Stimulated activated CD4-positive, alpha-beta T cell treated with anti-CD3 and anti-CD28 coated beads, TNF-alpha, amount 100 ng/mL, for 4 hours (primary cell): ENCODE measurements at regions not wholly inside any gene's neighbourhood (a gene's known extent, or its start where the extent isn't known, plus 50 kb on each side); places are given as distances from the start of the nearest gene placed in this dataset.
"Not testable (repeated sequence)": the region's sequence is repeated elsewhere in the genome, so short reads cannot be mapped to it uniquely, and the experiment has no call there.

Experiments used
- DNase-seq, 3 experiments: peaks; one replicate each; pipeline ENCODE4 v3.0.0-alpha.2; 2020; ENCODE audit warnings: low read depth in 3 of 3

GRCh38 chr10:2891073-2891769 is 176.1 kb upstream of the PFKP start:
- DNase-seq, result no peak

- no peak for DNase-seq
Measured at GRCh38 chr10:2890093-2890492, 177.3 kb upstream of the PFKP start.

GRCh38 chr10:2888403-2889004 is 178.8 kb upstream of the PFKP start:
- DNase-seq, result no peak

GRCh38 chr10:2887391-2888070 is 179.8 kb upstream of the PFKP start:
- DNase-seq, result no peak

GRCh38 chr10:2886662-2887061 is 180.7 kb upstream of the PFKP start:
- DNase-seq, result no peak

GRCh38 chr10:2885288-2886278 is 181.8 kb upstream of the PFKP start:
- DNase-seq, result no peak

- DNase-seq, result not testable (repeated sequence)
Measured at GRCh38 chr10:2883983-2884540, 183.3 kb upstream of the PFKP start.

- DNase-seq, result no peak
Measured at GRCh38 chr10:2883238-2883637, 184.1 kb upstream of the PFKP start.

- no peak for DNase-seq
Measured at GRCh38 chr10:2882628-2883027, 184.7 kb upstream of the PFKP start.

- DNase-seq, result no peak
Measured at GRCh38 chr10:2881720-2882620, 185.4 kb upstream of the PFKP start.

GRCh38 chr10:2880050-2880449 is 187.3 kb upstream of the PFKP start:
- not testable (repeated sequence) for DNase-seq

- DNase-seq, result no peak
Measured at GRCh38 chr10:2878818-2879217, 188.5 kb upstream of the PFKP start.

GRCh38 chr10:2876032-2876431 is 191.3 kb upstream of the PFKP start:
- DNase-seq, result no peak

- no peak for DNase-seq
Measured at GRCh38 chr10:2874963-2875362, 192.4 kb upstream of the PFKP start.

- DNase-seq, result no peak
Measured at GRCh38 chr10:2873769-2874168, 193.6 kb upstream of the PFKP start.

- no peak for DNase-seq
Measured at GRCh38 chr10:2871673-2872219, 195.6 kb upstream of the PFKP start.

- DNase-seq, result no peak
Measured at GRCh38 chr10:2870654-2871053, 196.7 kb upstream of the PFKP start.

GRCh38 chr10:2867788-2868299 is 199.5 kb upstream of the PFKP start:
- no peak for DNase-seq

GRCh38 chr10:2866569-2866968 is 200.8 kb upstream of the PFKP start:
- no peak for DNase-seq

- DNase-seq, result no peak
Measured at GRCh38 chr10:2861632-2862210, 205.6 kb upstream of the PFKP start.
